ENCODE measurements at regions not wholly inside any gene's neighbourhood (a gene's known extent, or its start where the extent isn't known, plus 50 kb on each side); places are given as distances from the start of the nearest gene placed in this dataset.

GRCh38 chr1:95449516-95449915, 215.5 kb downstream of the RWDD3 start:
- DNase-seq (ENCODE audit: low read depth, low spot score) (no peak), FAIRE-seq (no peak)
- no peaks in the 10 kb centered on the region for H3K36me3 ChIP-seq (ENCODE audit: control insufficient read depth in 2 of 2, extremely low read depth in 1 of 2, insufficient read depth in 2 of 2, low read length in 2 of 2)
- H3K4me2 ChIP-seq (ENCODE audit: control insufficient read depth, extremely low read depth, insufficient read depth, low read depth, low read length) = no peak overlapping the region
- no peaks in the 10 kb centered on the region for H3K4me1 ChIP-seq (ENCODE audit: control insufficient read depth, extremely low read depth, insufficient read depth, low read length)
- no peaks in the 10 kb centered on the region for H4K20me1 ChIP-seq (ENCODE audit: control insufficient read depth, extremely low read depth, insufficient read depth, low read length)
- H3K79me2 ChIP-seq (ENCODE audit: control insufficient read depth, insufficient read depth, low read length) = no peaks in the 10 kb centered on the region
- H3K9ac ChIP-seq (ENCODE audit: control insufficient read depth, extremely low read depth, insufficient read depth, low read length) = no peak overlapping the region
- H3K27ac ChIP-seq (ENCODE audit: control insufficient read depth, insufficient read depth, low read length) = no peak overlapping the region
- H3K4me3 ChIP-seq (ENCODE audit: control insufficient read depth in 2 of 3, extremely low read depth in 1 of 3, insufficient read depth in 2 of 3, low read depth in 1 of 3, low read length in 3 of 3) = no peak overlapping the region
- no peak overlapping the region for H2AFZ ChIP-seq (ENCODE audit: control insufficient read depth, low read length)
- H3K9me1 ChIP-seq (ENCODE audit: control insufficient read depth, extremely low read depth, insufficient read depth, low read length) = no peaks in the 10 kb centered on the region
- no peaks in the 10 kb centered on the region for H3K9me3 ChIP-seq (ENCODE audit: control insufficient read depth, low read depth, low read length)
- dilution Hi-C loops (cut with MboI; ENCODE audit: extremely low pct_ligation_motif_present, low sequenced_read_pairs) = no loop called here
- H3K27me3 ChIP-seq (ENCODE audit: control insufficient read depth, extremely low read depth, insufficient read depth, low read length) = no peaks in the 10 kb centered on the region
- TF ChIP-seq CTCF (optimal IDR thresholded peaks at IDR 0.05 in 1 of 3, IDR thresholded peaks at IDR 0.05 in 1 of 3, conservative IDR thresholded peaks at IDR 0.05 in 1 of 3; ENCODE audit: extremely low read depth in 1 of 3, insufficient read depth in 2 of 3, low read length in 3 of 3) (no peak), EZH2 (IDR thresholded peaks at IDR 0.05; ENCODE audit: low read length) (no peak)

- H3K9me1 ChIP-seq (ENCODE audit: control insufficient read depth, extremely low read depth, insufficient read depth, low read length) = no peaks in the 10 kb centered on the region
Measured at GRCh38 chr1:95451054-95451453, 217.0 kb downstream of the RWDD3 start.

More at GRCh38 chr1:95451054-95451453, 217.0 kb downstream of the RWDD3 start:
- Histone ChIP-seq H3K27me3 (ENCODE audit: control insufficient read depth, extremely low read depth, insufficient read depth, low read length) (no peaks in the 10 kb centered on the region), H3K36me3 (ENCODE audit: control insufficient read depth in 2 of 2, extremely low read depth in 1 of 2, insufficient read depth in 2 of 2, low read length in 2 of 2) (no peaks in the 10 kb centered on the region), H3K9ac (ENCODE audit: control insufficient read depth, extremely low read depth, insufficient read depth, low read length) (no peak overlapping the region), H3K27ac (ENCODE audit: control insufficient read depth, insufficient read depth, low read length) (no peak overlapping the region), H3K9me3 (ENCODE audit: control insufficient read depth, low read depth, low read length) (no peaks in the 10 kb centered on the region), H3K79me2 (ENCODE audit: control insufficient read depth, insufficient read depth, low read length) (no peaks in the 10 kb centered on the region), H4K20me1 (ENCODE audit: control insufficient read depth, extremely low read depth, insufficient read depth, low read length) (no peaks in the 10 kb centered on the region), H3K4me1 (ENCODE audit: control insufficient read depth, extremely low read depth, insufficient read depth, low read length) (no peaks in the 10 kb centered on the region), H2AFZ (ENCODE audit: control insufficient read depth, low read length) (no peak overlapping the region), H3K4me2 (ENCODE audit: control insufficient read depth, extremely low read depth, insufficient read depth, low read depth, low read length) (no peak overlapping the region), H3K4me3 (ENCODE audit: control insufficient read depth in 2 of 3, extremely low read depth in 1 of 3, insufficient read depth in 2 of 3, low read depth in 1 of 3, low read length in 3 of 3) (no peak overlapping the region)
- no peak for DNase-seq (ENCODE audit: low read depth, low spot score)
- no peak for FAIRE-seq
- TF ChIP-seq EZH2 (IDR thresholded peaks at IDR 0.05; ENCODE audit: low read length) = no peak
- peak; percentile 26 to 45 (median 35) for TF ChIP-seq CTCF (optimal IDR thresholded peaks at IDR 0.05 in 1 of 3, IDR thresholded peaks at IDR 0.05 in 1 of 3, conservative IDR thresholded peaks at IDR 0.05 in 1 of 3; ENCODE audit: extremely low read depth in 1 of 3, insufficient read depth in 2 of 3, low read length in 3 of 3)
- dilution Hi-C loops (cut with MboI; ENCODE audit: extremely low pct_ligation_motif_present, low sequenced_read_pairs) = no loop called here

All from keratinocyte (primary cell).